Transverse colon (tissue), 4 donors: ENCODE measurements at regions not wholly inside any gene's neighbourhood (a gene's known extent, or its start where the extent isn't known, plus 50 kb on each side); places are given as distances from the start of the nearest gene placed in this dataset.
"Not testable (repeated sequence)": the region's sequence is repeated elsewhere in the genome, so short reads cannot be mapped to it uniquely, and the experiment has no call there.

Source experiments
- DNase-seq: peaks from one replicate; pipeline ENCODE4 v3.0.0-alpha.2; 2019
- H3K27ac ChIP-seq, 4 donors: fragments of 200-600 bp; sonication (generic); 2 replicates each; pipeline ENCODE4 v1.5.1; 2016 to 2018; ENCODE audit warnings: inconsistent platforms in 4 of 4
- H3K27me3 ChIP-seq: fragments of 200-600 bp; sonication (generic); 2 replicates; pipeline ENCODE4 v1.5.1; 2017; ENCODE audit warnings: inconsistent platforms
- H3K36me3 ChIP-seq, 4 donors: fragments of 200-600 bp; sonication (generic); 2 replicates each; pipeline ENCODE4 v1.5.1; 2017 to 2019; ENCODE audit warnings: inconsistent platforms in 4 of 4
- H3K4me1 ChIP-seq, 4 donors: fragments of 200-600 bp; sonication (generic); 2 replicates each; pipeline ENCODE4 v1.5.1; 2017 to 2020; ENCODE audit warnings: inconsistent platforms in 4 of 4
- H3K4me3 ChIP-seq, 4 donors: fragments of 200-600 bp; sonication (generic); 1 replicate in 1 of 4; 2 replicates in 3 of 4; pipeline versions ENCODE4 v1.5.1 to v1.6.1; 2017 to 2019; ENCODE audit warnings: inconsistent platforms in 4 of 4
- H3K9me3 ChIP-seq, 2 donors: fragments of 200-600 bp; sonication (generic); 2 replicates each; pipeline ENCODE4 v1.5.1; 2017 to 2019; ENCODE audit warnings: inconsistent platforms in 2 of 2
- CTCF ChIP-seq, 5 experiments: fragments of 200-600 bp in 3 of 5; fragments of 450-650 bp in 2 of 5; sonication (generic) in 3 of 5; IDR thresholded peaks; 1 replicate in 2 of 5; 2 replicates in 3 of 5; pipeline ENCODE4 v1.5.1; 2016 to 2017; ENCODE audit warnings: antibody characterized with exemption in 5 of 5, inconsistent platforms in 3 of 5, mild to moderate bottlenecking in 2 of 5, moderate library complexity in 1 of 5
- EP300 ChIP-seq: sonication (generic); formaldehyde crosslinking; IDR thresholded peaks from one replicate; pipeline ENCODE4 v1.6.1; 2017; ENCODE audit warnings: antibody characterized with exemption, low read depth
- POLR2A ChIP-seq: fragments of 450-650 bp; IDR thresholded peaks from one replicate; pipeline ENCODE4 v1.6.1; 2016; ENCODE audit warnings: antibody characterized with exemption, mild to moderate bottlenecking, moderate library complexity
- POLR2AphosphoS5 ChIP-seq, 3 donors: sonication (generic); formaldehyde crosslinking; IDR thresholded peaks; one replicate each; pipeline ENCODE4 v1.6.1; 2016; ENCODE audit warnings: antibody characterized with exemption in 3 of 3
- WGBS, 2 donors: methylation state at CpG; one replicate each; pipeline ENCODE4 v1.1.5; 2018; ENCODE audit warnings: low coverage in 1 of 2; 5-methylcytosine and 5-hydroxymethylcytosine counted together
- in situ Hi-C, 4 donors: fragments of 200-750 bp; cut with MboI; loops; one replicate each; pipeline versions ENCODE4 v1.15.0 to v1.15.1; 2017; ENCODE audit warnings: low sequenced_read_pairs in 3 of 4, low pct_ligation_motif_present in 1 of 4, low pct_unique_long_range_greater_than_20kb in 1 of 4
- intact Hi-C: fragments of 100-400 bp; cut with DNase I; formaldehyde crosslinking; loops from one replicate; pipeline ENCODE4 v1.15.1; 2023; ENCODE audit warnings: low total_unique reads

GRCh38 chr5:174943785-174944184 lies 219.4 kb downstream of the MSX2 start:
- in situ Hi-C loops: loop anchor here (10.0 to 25.0 kb wide), 2 partner anchors 501 to 531 kb away; partner anchors contain the start of gene DRD1 (in 1 of the 4)
- Histone ChIP-seq H3K4me1 (no peaks in the 10 kb centered on the region), H3K27ac (no peak overlapping the region), H3K36me3 (no peaks in the 10 kb centered on the region), H3K9me3 (no peaks in the 10 kb centered on the region), H3K27me3 (no peaks in the 10 kb centered on the region), H3K4me3 (no peak overlapping the region)
- no peak for DNase-seq
- WGBS, 2 donors: 70 to 79% methylated on average over 2 to 3 of the region's 3 CpGs
- intact Hi-C loops: no loop called here
- no peak for TF ChIP-seq POLR2AphosphoS5 (IDR thresholded peaks at IDR 0.05)
- TF ChIP-seq CTCF (IDR thresholded peaks at IDR 0.05): no peak
- TF ChIP-seq EP300: no peak
- no peak for TF ChIP-seq POLR2A

- intact Hi-C loops, H3K27ac ChIP-seq, H3K36me3 ChIP-seq, H3K4me1 ChIP-seq, H3K9me3 ChIP-seq, H3K27me3 ChIP-seq, DNase-seq, H3K4me3 ChIP-seq: not testable (repeated sequence)
- WGBS, 2 donors: 90 to 91% methylated on average over 1 of the region's 1 CpG
- in situ Hi-C loops: loop anchor here (10.0 to 25.0 kb wide), 2 partner anchors 502 to 531 kb away; partner anchors contain the start of gene DRD1 (in 1 of the 4)
These were observed 218.6 kb downstream of the MSX2 start for GRCh38 chr5:174943002-174943401.

GRCh38 chr5:174937201-174938123 lies 213.1 kb downstream of the MSX2 start:
- H3K9me3 ChIP-seq: no peaks in the 10 kb centered on the region
- in situ Hi-C loops: loop anchor here in 3 of 4 donors (25.0 kb wide), 1 partner anchor 525 kb away; no protein-coding TSS in a partner anchor
- no peaks in the 10 kb centered on the region for H3K4me1 ChIP-seq
- H3K36me3 ChIP-seq: no peaks in the 10 kb centered on the region
- H3K27me3 ChIP-seq: no peaks in the 10 kb centered on the region
- 50 to 72% methylated on average over 1 to 6 of the region's 6 CpGs for WGBS, 2 donors
- intact Hi-C loops: loop anchor here (10.0 kb wide), 1 partner anchor 523 kb away; no protein-coding TSS in a partner anchor
- no peak for DNase-seq
- TF ChIP-seq POLR2A: no peak
- no peak for TF ChIP-seq EP300
- no peak for TF ChIP-seq POLR2AphosphoS5 (IDR thresholded peaks at IDR 0.05)
- TF ChIP-seq CTCF (IDR thresholded peaks at IDR 0.05): no peak
- no peak overlapping the region for H3K4me3 ChIP-seq
- no peak overlapping the region for H3K27ac ChIP-seq

GRCh38 chr5:174935854-174936474 lies 211.6 kb downstream of the MSX2 start:
- no peak for TF ChIP-seq POLR2A
- TF ChIP-seq CTCF (IDR thresholded peaks at IDR 0.05): peak; percentile 63 to 86 (median 83)
- DNase-seq: peak; percentile 35
- H3K27ac ChIP-seq: no peak overlapping the region
- H3K4me3 ChIP-seq: no peak overlapping the region
- intact Hi-C loops: loop anchor here (10.0 kb wide), 1 partner anchor 521 kb away; no protein-coding TSS in a partner anchor
- no peaks in the 10 kb centered on the region for H3K4me1 ChIP-seq
- no peaks in the 10 kb centered on the region for H3K27me3 ChIP-seq
- no peaks in the 10 kb centered on the region for H3K36me3 ChIP-seq
- H3K9me3 ChIP-seq: no peaks in the 10 kb centered on the region
- in situ Hi-C loops: loop anchor here in 3 of 4 donors (25.0 kb wide), 1 partner anchor 524 kb away; no protein-coding TSS in a partner anchor
- 20 to 50% methylated on average over 4 to 9 of the region's 9 CpGs for WGBS, 2 donors

- DNase-seq, H3K4me3 ChIP-seq, H3K36me3 ChIP-seq, H3K27me3 ChIP-seq, H3K27ac ChIP-seq, H3K9me3 ChIP-seq, H3K4me1 ChIP-seq: not testable (repeated sequence)
- in situ Hi-C loops (loop anchor here in 3 of 4 donors (25.0 kb wide), 1 partner anchor 519 kb away; no protein-coding TSS in a partner anchor), intact Hi-C loops (loop anchor here (10.0 kb wide), 1 partner anchor 516 kb away; no protein-coding TSS in a partner anchor)
- WGBS, 2 donors: 93 to 100% methylated on average over 1 to 4 of the region's 4 CpGs
These were observed 206.7 kb downstream of the MSX2 start for GRCh38 chr5:174931033-174931432.
